ENCODE measurements at regions not wholly inside any gene's neighbourhood (a gene's known extent, or its start where the extent isn't known, plus 50 kb on each side); places are given as distances from the start of the nearest gene placed in this dataset.

GRCh38 chr2:193349642-193350041 is 1154.9 kb upstream of the TMEFF2 start:
- DNase-seq, result no peak

- no peak for DNase-seq
Measured at GRCh38 chr2:193348055-193348454, 1153.3 kb upstream of the TMEFF2 start.

GRCh38 chr2:193336781-193337180 is 1142.0 kb upstream of the TMEFF2 start:
- peak; percentile 12 for DNase-seq

GRCh38 chr2:193334401-193334800 is 1139.7 kb upstream of the TMEFF2 start:
- DNase-seq, result no peak

GRCh38 chr2:193333539-193333938 is 1138.8 kb upstream of the TMEFF2 start:
- no peak for DNase-seq

- no peak for DNase-seq
Measured at GRCh38 chr2:193332941-193333340, 1138.2 kb upstream of the TMEFF2 start.

- DNase-seq, result peak; percentile 24
Measured at GRCh38 chr2:193331676-193332075, 1136.9 kb upstream of the TMEFF2 start.

GRCh38 chr2:193326296-193326695 is 1131.6 kb upstream of the TMEFF2 start:
- no peak for DNase-seq

GRCh38 chr2:193315428-193316091 is 1120.8 kb upstream of the TMEFF2 start:
- DNase-seq, result no peak

GRCh38 chr2:193303464-193303863 is 1108.7 kb upstream of the TMEFF2 start:
- DNase-seq, result no peak

GRCh38 chr2:193294371-193294770 is 1099.6 kb upstream of the TMEFF2 start:
- no peak for DNase-seq

- DNase-seq, result no peak
Measured at GRCh38 chr2:193279361-193279760, 1084.6 kb upstream of the TMEFF2 start.

GRCh38 chr2:193276988-193277387 is 1082.3 kb upstream of the TMEFF2 start:
- no peak for DNase-seq

- DNase-seq, result no peak
Measured at GRCh38 chr2:193276560-193276959, 1081.8 kb upstream of the TMEFF2 start.

- DNase-seq, result no peak
Measured at GRCh38 chr2:193276069-193276468, 1081.3 kb upstream of the TMEFF2 start.

- no peak for DNase-seq
Measured at GRCh38 chr2:193272011-193272410, 1077.3 kb upstream of the TMEFF2 start.

GRCh38 chr2:193270816-193271215 is 1076.1 kb upstream of the TMEFF2 start:
- DNase-seq, result no peak

GRCh38 chr2:193267496-193268002 is 1072.8 kb upstream of the TMEFF2 start:
- DNase-seq, result no peak

- no peak for DNase-seq
Measured at GRCh38 chr2:193253014-193253530, 1058.3 kb upstream of the TMEFF2 start.

GRCh38 chr2:193251909-193252308 is 1057.2 kb upstream of the TMEFF2 start:
- no peak for DNase-seq

- no peak for DNase-seq
Measured at GRCh38 chr2:193250389-193250788, 1055.7 kb upstream of the TMEFF2 start.

- no peak for DNase-seq
Measured at GRCh38 chr2:193240752-193241151, 1046.0 kb upstream of the TMEFF2 start.

- no peak for DNase-seq
Measured at GRCh38 chr2:193231634-193232033, 1036.9 kb upstream of the TMEFF2 start.

GRCh38 chr2:193228276-193228675 is 1033.5 kb upstream of the TMEFF2 start:
- no peak for DNase-seq

GRCh38 chr2:193222454-193222853 is 1027.7 kb upstream of the TMEFF2 start:
- no peak for DNase-seq
